ENCODE measurements at regions not wholly inside any gene's neighbourhood (a gene's known extent, or its start where the extent isn't known, plus 50 kb on each side); places are given as distances from the start of the nearest gene placed in this dataset.

GRCh38 chr3:80553211-80553610 is 785.4 kb upstream of the ROBO1 start:
- TF ChIP-seq, protein P1, sequence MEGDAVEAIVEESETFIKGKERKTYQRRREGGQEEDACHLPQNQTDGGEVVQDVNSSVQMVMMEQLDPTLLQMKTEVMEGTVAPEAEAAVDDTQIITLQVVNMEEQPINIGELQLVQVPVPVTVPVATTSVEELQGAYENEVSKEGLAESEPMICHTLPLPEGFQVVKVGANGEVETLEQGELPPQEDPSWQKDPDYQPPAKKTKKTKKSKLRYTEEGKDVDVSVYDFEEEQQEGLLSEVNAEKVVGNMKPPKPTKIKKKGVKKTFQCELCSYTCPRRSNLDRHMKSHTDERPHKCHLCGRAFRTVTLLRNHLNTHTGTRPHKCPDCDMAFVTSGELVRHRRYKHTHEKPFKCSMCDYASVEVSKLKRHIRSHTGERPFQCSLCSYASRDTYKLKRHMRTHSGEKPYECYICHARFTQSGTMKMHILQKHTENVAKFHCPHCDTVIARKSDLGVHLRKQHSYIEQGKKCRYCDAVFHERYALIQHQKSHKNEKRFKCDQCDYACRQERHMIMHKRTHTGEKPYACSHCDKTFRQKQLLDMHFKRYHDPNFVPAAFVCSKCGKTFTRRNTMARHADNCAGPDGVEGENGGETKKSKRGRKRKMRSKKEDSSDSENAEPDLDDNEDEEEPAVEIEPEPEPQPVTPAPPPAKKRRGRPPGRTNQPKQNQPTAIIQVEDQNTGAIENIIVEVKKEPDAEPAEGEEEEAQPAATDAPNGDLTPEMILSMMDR (IDR thresholded peaks at IDR 0.05) = no peak
- no peak overlapping the region for H3K9ac ChIP-seq (ENCODE audit: low read depth in 2 of 2, low read length in 2 of 2)
- no peak overlapping the region for H3K4me3 ChIP-seq
- H3K27me3 ChIP-seq = no peaks in the 10 kb centered on the region
- H3K4me1 ChIP-seq = no peaks in the 10 kb centered on the region
- H3K36me3 ChIP-seq = no peaks in the 10 kb centered on the region
- no peaks in the 10 kb centered on the region for H3K9me3 ChIP-seq
- no peak for DNase-seq
- intact Hi-C loops (cut with DNase I) = no loop called here
- no peak overlapping the region for H3K27ac ChIP-seq

DNA sequence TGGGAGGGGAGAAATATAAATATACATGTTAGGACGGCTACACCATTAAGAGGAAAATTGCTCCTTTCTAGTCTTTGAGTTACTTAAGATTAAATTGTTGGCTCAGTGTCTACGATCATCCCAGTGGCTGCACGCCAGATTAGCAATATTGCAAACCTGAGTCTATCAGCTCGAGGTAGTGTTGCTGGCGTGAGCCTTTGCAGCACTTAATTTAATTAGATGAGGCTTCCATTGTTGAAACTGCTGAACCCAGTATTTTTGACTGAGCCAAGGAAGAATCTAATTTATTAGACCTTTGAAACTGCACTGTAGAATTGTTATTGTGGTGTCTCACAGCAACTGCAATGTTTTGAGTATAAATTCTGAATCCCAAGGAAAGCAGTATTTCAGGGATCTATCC is 782.4 kb upstream of the ROBO1 start:
- no peaks in the 10 kb centered on the region for H3K9me3 ChIP-seq
- H3K27ac ChIP-seq = no peak overlapping the region
- no peak for DNase-seq
- H3K9ac ChIP-seq (ENCODE audit: low read depth in 2 of 2, low read length in 2 of 2) = no peak overlapping the region
- intact Hi-C loops (cut with DNase I) = no loop called here
- no peaks in the 10 kb centered on the region for H3K4me1 ChIP-seq
- H3K27me3 ChIP-seq = no peaks in the 10 kb centered on the region
- H3K4me3 ChIP-seq = no peak overlapping the region
- no peaks in the 10 kb centered on the region for H3K36me3 ChIP-seq
- TF ChIP-seq, protein P1 (IDR thresholded peaks at IDR 0.05) = no peak

GRCh38 chr3:80549173-80549572 is 781.4 kb upstream of the ROBO1 start:
- no peaks in the 10 kb centered on the region for H3K9me3 ChIP-seq
- no peaks in the 10 kb centered on the region for H3K36me3 ChIP-seq
- no peaks in the 10 kb centered on the region for H3K4me1 ChIP-seq
- no peak overlapping the region for H3K9ac ChIP-seq (ENCODE audit: low read depth in 2 of 2, low read length in 2 of 2)
- H3K27me3 ChIP-seq = no peaks in the 10 kb centered on the region
- no peak overlapping the region for H3K4me3 ChIP-seq
- intact Hi-C loops (cut with DNase I) = no loop called here
- no peak overlapping the region for H3K27ac ChIP-seq
- DNase-seq = no peak
- TF ChIP-seq, protein P1 (IDR thresholded peaks at IDR 0.05) = no peak

DNA sequence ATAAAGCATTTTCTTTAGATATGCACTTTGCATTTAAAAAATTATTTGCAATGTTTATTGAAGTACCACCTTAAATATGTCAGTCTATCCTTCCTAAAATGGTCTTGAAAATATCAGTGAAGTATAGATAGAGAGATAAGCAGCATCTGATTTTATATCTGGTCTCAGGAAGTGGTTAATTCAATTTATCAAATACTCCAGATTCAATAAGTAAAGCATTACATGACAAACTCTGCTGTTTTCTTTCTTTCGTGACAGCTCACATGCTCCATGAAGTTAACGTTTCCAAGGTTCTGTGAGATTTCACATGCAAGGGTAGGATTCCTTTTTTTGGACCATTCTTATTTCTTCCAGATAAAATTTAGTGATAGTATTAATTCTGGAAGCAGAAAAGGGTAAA is 775.4 kb upstream of the ROBO1 start:
- DNase-seq = no peak
- Histone ChIP-seq H3K4me1 (no peaks in the 10 kb centered on the region), H3K27me3 (no peaks in the 10 kb centered on the region), H3K27ac (no peak overlapping the region), H3K36me3 (no peaks in the 10 kb centered on the region), H3K4me3 (no peak overlapping the region), H3K9me3 (no peaks in the 10 kb centered on the region), H3K9ac (ENCODE audit: low read depth in 2 of 2, low read length in 2 of 2) (no peak overlapping the region)
- intact Hi-C loops (cut with DNase I) = no loop called here
- TF ChIP-seq, protein P1 (IDR thresholded peaks at IDR 0.05) = no peak

DNA sequence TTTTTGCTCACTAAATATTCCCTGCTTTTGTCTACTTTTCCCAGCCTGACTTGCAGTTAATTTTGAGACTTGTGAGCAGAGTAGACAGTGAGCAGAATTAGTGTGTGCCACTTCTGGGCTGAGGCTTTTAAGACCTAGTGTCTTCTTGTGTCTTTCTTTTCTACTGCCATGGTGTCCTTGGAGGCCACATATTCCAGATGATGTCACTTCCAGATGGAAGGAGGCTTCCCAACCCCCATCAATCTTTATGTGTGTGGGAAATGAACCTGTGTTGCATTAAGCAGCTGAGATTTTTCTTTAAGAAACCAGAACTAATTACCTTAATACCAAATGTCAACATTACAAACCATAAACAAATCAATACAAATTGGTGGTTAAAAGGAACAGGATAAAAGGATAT is 774.7 kb upstream of the ROBO1 start:
- no peaks in the 10 kb centered on the region for H3K9me3 ChIP-seq
- intact Hi-C loops (cut with DNase I) = no loop called here
- H3K27me3 ChIP-seq = no peaks in the 10 kb centered on the region
- H3K36me3 ChIP-seq = no peaks in the 10 kb centered on the region
- TF ChIP-seq, protein P1 (IDR thresholded peaks at IDR 0.05) = no peak
- no peak overlapping the region for H3K4me3 ChIP-seq
- DNase-seq = no peak
- no peak overlapping the region for H3K27ac ChIP-seq
- no peaks in the 10 kb centered on the region for H3K4me1 ChIP-seq
- no peak overlapping the region for H3K9ac ChIP-seq (ENCODE audit: low read depth in 2 of 2, low read length in 2 of 2)

DNA sequence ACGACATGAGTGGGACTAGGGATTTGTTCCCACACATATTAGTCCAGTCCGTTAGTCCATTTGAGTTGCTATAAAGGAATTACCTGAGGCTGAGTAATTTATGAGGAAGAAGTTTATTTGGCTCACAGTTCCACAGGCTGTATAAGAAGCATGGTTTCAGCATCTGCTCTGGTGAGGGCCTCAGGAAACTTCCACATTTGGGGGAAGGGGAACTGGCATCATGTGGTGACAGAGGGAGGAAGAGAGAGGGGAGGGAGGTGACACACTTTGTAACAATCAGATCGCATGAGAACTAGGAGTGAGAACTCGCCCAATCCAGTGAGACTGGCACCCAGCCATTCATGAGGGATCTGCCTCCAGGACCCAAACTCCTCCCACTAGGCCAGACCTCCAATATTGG is 769.9 kb upstream of the ROBO1 start:
- H3K9me3 ChIP-seq = no peaks in the 10 kb centered on the region
- no peaks in the 10 kb centered on the region for H3K36me3 ChIP-seq
- DNase-seq = no peak
- no peaks in the 10 kb centered on the region for H3K27me3 ChIP-seq
- TF ChIP-seq, protein P1 (IDR thresholded peaks at IDR 0.05) = no peak
- no peak overlapping the region for H3K27ac ChIP-seq
- no peak overlapping the region for H3K9ac ChIP-seq (ENCODE audit: low read depth in 2 of 2, low read length in 2 of 2)
- no peaks in the 10 kb centered on the region for H3K4me1 ChIP-seq
- intact Hi-C loops (cut with DNase I) = no loop called here
- no peak overlapping the region for H3K4me3 ChIP-seq

Measured in colonic mucosa (tissue), 4 donors.